NT2/D1 (cell line): ENCODE measurements at regions not wholly inside any gene's neighbourhood (a gene's known extent, or its start where the extent isn't known, plus 50 kb on each side); places are given as distances from the start of the nearest gene placed in this dataset.

Source experiments
- DNase-seq: peaks from one replicate; pipeline ENCODE4 v3.0.0-alpha.2; 2011; ENCODE audit warnings: low read depth, low spot score
- H3K27me3 ChIP-seq: 2 replicates; pipeline ENCODE4 v1.6.0; 2011; ENCODE audit warnings: mild to moderate bottlenecking; ENCODE audit not compliant: insufficient read length, insufficient read depth
- H3K36me3 ChIP-seq: 2 replicates; pipeline ENCODE4 v1.6.1; 2011; ENCODE audit warnings: mild to moderate bottlenecking, low read length, mixed read lengths; ENCODE audit not compliant: insufficient read depth, insufficient read length
- H3K4me1 ChIP-seq: 2 replicates; pipeline ENCODE4 v1.5.1; 2011; ENCODE audit not compliant: insufficient read depth, insufficient read length
- H3K4me3 ChIP-seq: 2 replicates; pipeline ENCODE4 v1.5.1; 2011; ENCODE audit warnings: low read depth; ENCODE audit not compliant: insufficient read length
- H3K9ac ChIP-seq: 2 replicates; pipeline ENCODE4 v1.6.0; 2011; ENCODE audit warnings: low read depth; ENCODE audit not compliant: insufficient read length
- H3K9me3 ChIP-seq: 2 replicates; pipeline ENCODE4 v1.5.1; 2011; ENCODE audit warnings: mild to moderate bottlenecking, low read length; ENCODE audit not compliant: insufficient read depth
- SUZ12 ChIP-seq: IDR thresholded peaks from 2 replicates; pipeline ENCODE4 v1.6.1; 2011; ENCODE audit not compliant: insufficient read length, insufficient read depth; ENCODE audit errors: extremely low read depth
- YY1 ChIP-seq: IDR thresholded peaks from 2 replicates; pipeline ENCODE4 v1.6.1; 2011; ENCODE audit not compliant: insufficient read length, insufficient read depth
- ZNF274 ChIP-seq: IDR thresholded peaks from 2 replicates; pipeline ENCODE4 v1.6.1; 2011; ENCODE audit warnings: mild to moderate bottlenecking, low read depth, low read length

GRCh38 chr16:85390511-85391174, 222.5 kb upstream of the GSE1 start:
- no peak overlapping the region for H3K4me3 ChIP-seq
- no peaks in the 10 kb centered on the region for H3K36me3 ChIP-seq
- no peak for DNase-seq
- no peaks in the 10 kb centered on the region for H3K9me3 ChIP-seq
- TF ChIP-seq SUZ12: no peak
- TF ChIP-seq ZNF274: no peak
- TF ChIP-seq YY1: no peak
- peaks cover 11% of the 10 kb centered on the region for H3K4me1 ChIP-seq
- peaks cover 7% of the 10 kb centered on the region for H3K27me3 ChIP-seq
- H3K9ac ChIP-seq: no peak overlapping the region

- no peak overlapping the region for H3K4me3 ChIP-seq
- H3K36me3 ChIP-seq: no peaks in the 10 kb centered on the region
- DNase-seq: no peak
- peaks cover 16% of the 10 kb centered on the region for H3K4me1 ChIP-seq
- H3K9me3 ChIP-seq: no peaks in the 10 kb centered on the region
- H3K9ac ChIP-seq: no peak overlapping the region
- H3K27me3 ChIP-seq: peaks cover 7% of the 10 kb centered on the region
- no peak for TF ChIP-seq ZNF274
- TF ChIP-seq YY1: no peak
- TF ChIP-seq SUZ12: no peak
Observed at GRCh38 chr16:85391175-85391707, 221.9 kb upstream of the GSE1 start.

- TF ChIP-seq ZNF274: no peak
- no peak for TF ChIP-seq SUZ12
- TF ChIP-seq YY1: no peak
- no peaks in the 10 kb centered on the region for H3K36me3 ChIP-seq
- no peak for DNase-seq
- peaks cover 23% of the 10 kb centered on the region for H3K4me1 ChIP-seq
- peaks cover 7% of the 10 kb centered on the region for H3K27me3 ChIP-seq
- H3K9me3 ChIP-seq: no peaks in the 10 kb centered on the region
- H3K4me3 ChIP-seq: no peak overlapping the region
- no peak overlapping the region for H3K9ac ChIP-seq
Observed at GRCh38 chr16:85391769-85392583, 221.1 kb upstream of the GSE1 start.

GRCh38 chr16:85392756-85393673, 220.1 kb upstream of the GSE1 start:
- Histone ChIP-seq H3K36me3 (no peaks in the 10 kb centered on the region), H3K27me3 (peaks cover 7% of the 10 kb centered on the region), H3K9me3 (no peaks in the 10 kb centered on the region), H3K9ac (no peak overlapping the region), H3K4me3 (no peak overlapping the region), H3K4me1 (peaks cover 28% of the 10 kb centered on the region)
- TF ChIP-seq SUZ12 (no peak), ZNF274 (no peak), YY1 (no peak)
- DNase-seq: no peak

GRCh38 chr16:85393674-85394451, 219.3 kb upstream of the GSE1 start:
- H3K27me3 ChIP-seq: peaks cover 7% of the 10 kb centered on the region
- H3K4me1 ChIP-seq: peaks cover 28% of the 10 kb centered on the region
- H3K9ac ChIP-seq: peak overlapping the region; percentile 24
- no peaks in the 10 kb centered on the region for H3K36me3 ChIP-seq
- TF ChIP-seq YY1 (no peak), SUZ12 (no peak), ZNF274 (no peak)
- no peak for DNase-seq
- H3K4me3 ChIP-seq: peak overlapping the region; percentile 0
- no peaks in the 10 kb centered on the region for H3K9me3 ChIP-seq

- no peak for DNase-seq
Observed at GRCh38 chr16:85394456-85395206, 218.5 kb upstream of the GSE1 start.

More at GRCh38 chr16:85394456-85395206, 218.5 kb upstream of the GSE1 start:
- Histone ChIP-seq H3K4me1 (peaks cover 28% of the 10 kb centered on the region), H3K36me3 (no peaks in the 10 kb centered on the region), H3K9ac (no peak overlapping the region), H3K4me3 (no peak overlapping the region), H3K27me3 (peaks cover 7% of the 10 kb centered on the region), H3K9me3 (no peaks in the 10 kb centered on the region)
- TF ChIP-seq SUZ12: no peak
- no peak for TF ChIP-seq YY1
- TF ChIP-seq ZNF274: no peak
